NT2/D1 (cell line): ENCODE measurements at regions not wholly inside any gene's neighbourhood (a gene's known extent, or its start where the extent isn't known, plus 50 kb on each side); places are given as distances from the start of the nearest gene placed in this dataset.

Source experiments
- SUZ12 ChIP-seq: IDR thresholded peaks from 2 replicates; pipeline ENCODE4 v1.6.1; 2011; ENCODE audit not compliant: insufficient read length, insufficient read depth; ENCODE audit errors: extremely low read depth
- YY1 ChIP-seq: IDR thresholded peaks from 2 replicates; pipeline ENCODE4 v1.6.1; 2011; ENCODE audit not compliant: insufficient read length, insufficient read depth
- ZNF274 ChIP-seq: IDR thresholded peaks from 2 replicates; pipeline ENCODE4 v1.6.1; 2011; ENCODE audit warnings: mild to moderate bottlenecking, low read depth, low read length

- TF ChIP-seq ZNF274 (no peak), SUZ12 (no peak), YY1 (no peak)
Observed at GRCh38 chr2:150584081-150584480, 96.6 kb upstream of the RND3 start.
